Epithelial cell of esophagus (primary cell): ENCODE measurements at regions not wholly inside any gene's neighbourhood (a gene's known extent, or its start where the extent isn't known, plus 50 kb on each side); places are given as distances from the start of the nearest gene placed in this dataset.

Experiments
- DNase-seq: peaks from one replicate; pipeline ENCODE4 v3.0.0; 2010; ENCODE audit warnings: low read depth
- H3K4me3 ChIP-seq: 2 replicates; pipeline ENCODE4 v1.5.1; 2011; ENCODE audit warnings: mild to moderate bottlenecking, low read length, control low read depth
- TF ChIP-seq, protein P1 (sequence below): IDR thresholded peaks from 2 replicates; pipeline ENCODE4 v1.5.1; 2011; ENCODE audit warnings: low read depth, mild to moderate bottlenecking, low read length, control low read depth, inconsistent platforms; ENCODE audit not compliant: insufficient read depth; ENCODE audit errors: missing control alignments

GRCh38 chr2:116211719-116212118, 1602.8 kb upstream of the DDX18 start:
- no peak for DNase-seq
- TF ChIP-seq, protein P1, sequence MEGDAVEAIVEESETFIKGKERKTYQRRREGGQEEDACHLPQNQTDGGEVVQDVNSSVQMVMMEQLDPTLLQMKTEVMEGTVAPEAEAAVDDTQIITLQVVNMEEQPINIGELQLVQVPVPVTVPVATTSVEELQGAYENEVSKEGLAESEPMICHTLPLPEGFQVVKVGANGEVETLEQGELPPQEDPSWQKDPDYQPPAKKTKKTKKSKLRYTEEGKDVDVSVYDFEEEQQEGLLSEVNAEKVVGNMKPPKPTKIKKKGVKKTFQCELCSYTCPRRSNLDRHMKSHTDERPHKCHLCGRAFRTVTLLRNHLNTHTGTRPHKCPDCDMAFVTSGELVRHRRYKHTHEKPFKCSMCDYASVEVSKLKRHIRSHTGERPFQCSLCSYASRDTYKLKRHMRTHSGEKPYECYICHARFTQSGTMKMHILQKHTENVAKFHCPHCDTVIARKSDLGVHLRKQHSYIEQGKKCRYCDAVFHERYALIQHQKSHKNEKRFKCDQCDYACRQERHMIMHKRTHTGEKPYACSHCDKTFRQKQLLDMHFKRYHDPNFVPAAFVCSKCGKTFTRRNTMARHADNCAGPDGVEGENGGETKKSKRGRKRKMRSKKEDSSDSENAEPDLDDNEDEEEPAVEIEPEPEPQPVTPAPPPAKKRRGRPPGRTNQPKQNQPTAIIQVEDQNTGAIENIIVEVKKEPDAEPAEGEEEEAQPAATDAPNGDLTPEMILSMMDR = no peak
- no peak overlapping the region for H3K4me3 ChIP-seq

- no peak for DNase-seq
- H3K4me3 ChIP-seq = no peak overlapping the region
- TF ChIP-seq, protein P1 = no peak
Measured at GRCh38 chr2:116222793-116223192, 1591.7 kb upstream of the DDX18 start.

DNA sequence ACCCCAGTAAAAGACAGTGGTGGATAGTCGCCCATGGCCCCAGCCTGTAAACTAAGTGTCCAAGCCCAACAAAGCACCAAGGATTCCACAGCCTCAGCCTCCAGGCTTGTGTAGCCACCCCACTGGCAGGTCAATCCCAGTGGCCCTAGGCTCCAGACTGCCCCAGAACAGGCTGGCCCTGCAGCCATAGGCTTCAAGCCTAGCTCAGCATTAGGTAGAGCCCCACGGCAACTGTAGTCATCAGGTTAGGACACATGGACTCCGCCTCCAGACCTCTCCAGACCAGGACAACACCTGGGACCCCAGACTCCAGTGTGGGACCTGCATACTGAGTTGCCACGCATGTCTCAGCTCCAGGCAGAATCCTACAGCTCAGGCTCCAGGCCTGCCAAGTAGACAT, 1590.6 kb upstream of the DDX18 start:
- DNase-seq = no peak
- TF ChIP-seq, protein P1 = no peak

GRCh38 chr2:116224610-116225009, 1589.9 kb upstream of the DDX18 start:
- H3K4me3 ChIP-seq = no peak overlapping the region
- TF ChIP-seq, protein P1 = no peak
- no peak for DNase-seq

More for the DNA sequence above, 1590.6 kb upstream of the DDX18 start:
- no peak overlapping the region for H3K4me3 ChIP-seq

DNA sequence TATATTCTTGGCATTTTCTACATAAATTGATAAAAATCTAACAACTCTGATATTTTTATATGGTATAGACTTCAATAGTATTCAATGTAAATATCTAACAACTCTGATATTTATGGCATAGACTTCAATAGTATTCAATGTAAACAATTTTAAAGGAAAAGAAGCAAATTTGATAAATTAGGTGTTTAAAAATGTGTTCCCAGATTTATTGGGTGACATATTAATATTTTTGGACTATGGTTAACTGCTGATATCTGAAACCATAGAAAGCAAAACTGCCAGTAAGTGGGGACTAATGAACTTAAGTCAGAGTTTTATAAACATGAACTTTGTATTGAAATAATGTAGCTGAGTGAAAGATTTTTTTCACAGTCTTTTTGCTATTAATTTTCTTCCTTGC, 1576.0 kb upstream of the DDX18 start:
- no peak for DNase-seq
- TF ChIP-seq, protein P1 = no peak
- H3K4me3 ChIP-seq = no peak overlapping the region

DNA sequence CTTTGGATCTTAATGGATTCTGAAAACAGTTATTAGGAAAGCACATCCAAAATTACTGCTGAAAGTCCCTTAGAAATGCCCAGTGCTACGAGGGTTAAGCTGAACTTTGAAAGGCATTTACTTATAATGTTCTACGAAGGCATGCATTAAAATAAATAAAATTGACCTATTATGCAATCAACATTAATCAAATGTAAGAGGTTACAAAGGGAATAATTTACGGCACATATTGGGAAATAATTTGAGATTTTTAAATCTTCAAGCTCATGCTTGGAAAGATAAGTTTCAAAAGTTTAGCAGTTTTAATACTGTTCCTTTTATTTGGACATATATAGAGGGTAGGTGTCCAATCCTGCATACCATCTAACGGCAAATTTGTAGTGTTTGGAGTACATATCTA, 1564.1 kb upstream of the DDX18 start:
- TF ChIP-seq, protein P1 = no peak
- H3K4me3 ChIP-seq = no peak overlapping the region
- no peak for DNase-seq

- TF ChIP-seq, protein P1 = no peak
- DNase-seq = no peak
- no peak overlapping the region for H3K4me3 ChIP-seq
Measured at GRCh38 chr2:116264872-116265271, 1549.6 kb upstream of the DDX18 start.
